ENCODE measurements at regions not wholly inside any gene's neighbourhood (a gene's known extent, or its start where the extent isn't known, plus 50 kb on each side); places are given as distances from the start of the nearest gene placed in this dataset.

GRCh38 chr2:223669453-223670225 is 67.5 kb upstream of the SCG2 start:
- no peak for TF ChIP-seq POLR2A (IDR thresholded peaks at IDR 0.05)
- TF ChIP-seq CTCF (IDR thresholded peaks at IDR 0.05) = no peak
